HG03039 (cell line): ENCODE measurements at regions not wholly inside any gene's neighbourhood (a gene's known extent, or its start where the extent isn't known, plus 50 kb on each side); places are given as distances from the start of the nearest gene placed in this dataset.

Experiments used
- ATAC-seq: cut with Tn5 transposase; IDR thresholded peaks from one replicate; pipeline ENCODE4 v1.9.1; 2021; ENCODE audit warnings: mild to moderate bottlenecking, moderate library complexity; ENCODE audit not compliant: unreplicated experiment

DNA sequence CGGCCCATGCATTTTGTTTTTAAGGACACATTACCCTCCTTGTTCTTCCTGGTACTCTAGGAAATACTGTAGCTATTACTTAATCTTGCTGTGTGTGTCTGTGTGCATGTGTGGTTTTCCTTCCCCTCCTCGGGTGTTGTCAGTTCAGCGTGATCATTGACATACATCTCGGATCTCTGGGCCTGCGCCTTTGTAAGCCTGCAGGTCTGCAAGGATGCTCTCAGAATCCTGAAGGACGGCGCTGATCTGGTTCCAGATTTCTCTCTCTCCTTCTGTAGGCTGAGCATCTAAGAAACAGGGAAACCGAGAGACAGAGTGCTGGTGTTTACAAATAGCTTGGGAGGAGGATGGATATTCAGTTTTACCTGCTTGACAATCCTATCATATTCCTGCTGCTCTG is 100.2 kb downstream of the CYRIA start:
- no peak for ATAC-seq

DNA sequence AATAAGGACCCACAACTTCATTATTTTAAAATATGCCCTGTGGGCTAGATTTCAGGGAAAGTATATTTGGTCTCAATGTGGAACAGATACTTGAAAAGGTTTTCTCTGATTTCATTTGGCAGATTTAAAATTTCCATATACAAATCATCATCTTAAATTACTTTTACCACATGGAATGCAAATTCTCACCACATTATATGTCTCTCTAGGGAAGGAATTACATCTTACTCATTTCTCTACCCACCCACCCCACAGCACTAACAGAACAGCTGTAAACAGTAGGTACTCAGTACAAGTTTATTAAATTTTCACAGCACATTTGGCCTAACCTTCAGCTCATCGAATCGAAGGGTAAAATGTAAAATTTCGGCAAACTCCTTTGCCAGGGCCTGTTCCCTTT is 104.0 kb downstream of the CYRIA start:
- ATAC-seq: no peak

DNA sequence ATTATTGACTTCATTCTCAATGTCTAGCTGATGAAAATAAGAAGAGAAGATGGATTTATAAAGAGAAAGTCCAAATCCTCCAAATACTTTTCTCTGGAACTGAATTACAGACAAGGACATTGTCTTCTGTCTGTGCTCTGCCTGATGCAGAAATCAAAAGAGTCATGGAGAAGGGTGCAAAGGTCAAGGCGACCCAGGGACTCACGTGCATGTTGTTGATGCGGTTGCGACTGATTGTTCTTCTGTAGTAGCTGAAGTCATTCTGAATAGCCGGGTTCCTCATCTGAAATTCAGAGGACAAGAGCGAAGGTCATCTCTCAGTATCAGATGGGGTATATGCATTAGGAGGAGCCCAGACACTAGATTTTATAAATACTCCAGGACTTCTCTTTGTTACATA is 104.4 kb downstream of the CYRIA start:
- no peak for ATAC-seq

DNA sequence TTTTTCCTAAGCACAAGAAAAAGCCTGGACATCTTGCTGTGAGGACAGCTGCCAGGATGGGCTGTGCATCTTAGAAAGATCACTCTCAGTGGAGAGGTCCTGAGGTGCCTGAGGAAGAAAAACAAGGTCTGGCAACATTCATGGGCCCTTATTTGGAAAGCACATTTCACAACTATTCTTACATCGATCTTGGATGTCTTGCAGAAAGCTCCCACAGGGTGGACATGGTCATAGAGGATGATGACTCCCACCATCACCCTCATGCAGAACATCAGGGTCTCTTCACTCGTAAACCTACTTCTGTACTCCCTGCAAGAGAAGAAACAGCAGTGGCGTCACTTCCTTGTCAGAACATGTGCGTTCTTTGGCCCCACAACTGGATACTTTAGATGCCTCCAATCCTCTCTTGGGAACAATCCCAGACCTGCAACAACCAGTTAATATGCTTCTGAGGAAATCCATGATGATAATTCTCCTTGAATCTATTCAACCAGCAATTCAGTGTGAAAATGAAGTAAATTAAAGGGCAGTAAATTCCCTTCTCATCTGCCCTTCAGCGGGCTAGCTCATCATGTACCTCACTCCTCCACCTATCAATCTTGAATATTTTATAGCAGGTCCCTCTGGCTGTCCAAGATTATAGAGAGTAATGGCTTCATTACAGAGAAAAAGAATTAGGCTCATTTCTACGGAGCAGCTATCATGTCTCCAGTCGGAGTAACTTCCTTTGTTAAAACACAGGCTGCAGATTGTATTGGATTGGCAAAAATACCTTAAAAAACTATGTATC is 106.2 kb downstream of the CYRIA start:
- no peak for ATAC-seq

DNA sequence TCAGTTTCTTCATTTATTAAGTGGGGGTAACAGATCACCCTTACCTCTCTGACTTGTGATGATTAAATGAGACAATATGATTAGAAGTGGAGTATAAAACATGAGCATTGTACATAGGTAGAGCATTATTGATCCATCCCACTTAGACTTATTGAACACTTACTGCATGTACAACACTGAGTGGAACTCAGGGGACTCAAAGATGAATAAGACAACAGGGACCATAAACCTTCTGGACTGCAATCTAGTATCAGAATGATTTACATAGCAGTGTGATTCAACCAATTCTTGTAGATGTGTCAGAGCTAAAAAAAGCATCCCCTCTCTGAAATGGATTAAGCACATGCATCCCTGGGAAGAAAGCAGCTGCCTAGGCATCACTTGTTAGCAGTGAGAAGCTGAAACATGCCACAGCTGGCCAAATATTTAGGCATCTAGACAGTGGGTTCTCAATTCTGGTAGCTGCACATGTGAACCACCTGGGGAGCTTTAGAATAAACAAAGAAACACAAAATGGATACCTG is 111.5 kb downstream of the CYRIA start:
- ATAC-seq: no peak

DNA sequence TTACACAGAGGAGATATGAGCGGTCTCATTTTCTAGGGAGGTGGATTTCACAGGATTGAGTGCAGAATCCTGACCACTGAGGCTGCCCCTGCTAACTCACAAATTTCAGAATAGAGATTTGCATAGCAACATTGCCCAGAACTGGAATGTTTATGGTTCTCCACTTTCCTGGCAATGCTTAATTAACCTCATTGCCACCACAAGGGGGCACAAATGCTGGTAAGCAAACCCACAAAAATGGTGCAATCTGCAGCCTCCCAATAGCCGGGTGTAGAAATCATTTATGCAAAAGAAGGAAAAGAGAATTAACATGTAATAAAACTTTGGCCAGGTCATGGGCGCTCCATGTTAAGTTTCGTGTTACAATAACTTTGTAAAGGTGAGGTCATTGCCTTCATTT is 112.4 kb downstream of the CYRIA start:
- no peak for ATAC-seq

DNA sequence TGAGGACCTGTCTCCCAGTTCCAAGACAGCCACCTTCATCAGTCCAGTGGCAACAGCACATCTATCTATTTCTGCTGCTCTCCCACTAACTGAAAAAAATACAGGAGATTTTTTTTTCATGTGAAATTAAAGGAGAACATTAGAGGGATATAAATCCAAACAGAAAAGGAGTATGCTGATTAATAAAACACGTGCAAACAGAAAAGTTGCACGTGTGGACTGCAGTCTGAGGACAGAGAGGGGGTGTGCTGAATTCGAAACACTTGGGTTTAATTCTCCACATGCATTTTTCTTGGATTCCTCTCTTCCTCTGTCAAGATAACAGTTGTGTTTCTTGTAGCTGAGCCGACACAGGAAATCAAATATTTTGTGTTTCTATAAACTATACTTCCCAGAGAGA is 113.4 kb downstream of the CYRIA start:
- no peak for ATAC-seq

DNA sequence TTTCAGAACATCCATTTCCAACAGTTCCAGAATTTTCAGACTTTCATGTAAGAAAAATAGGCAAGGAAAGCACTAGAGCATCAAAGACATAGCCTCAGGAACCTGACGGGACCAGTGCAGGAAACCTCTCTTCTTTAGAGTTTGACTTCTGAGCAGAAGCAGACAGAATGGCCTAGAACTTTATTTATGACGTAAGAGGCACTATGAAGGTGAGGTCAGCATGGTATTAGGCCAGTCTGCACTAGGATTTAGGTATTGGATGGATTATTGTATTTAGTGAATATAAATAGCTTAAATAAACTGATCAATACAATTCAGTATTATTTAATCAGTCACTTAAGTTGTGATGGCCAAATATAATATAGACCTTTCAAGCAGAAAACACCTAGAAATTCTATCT is 117.6 kb downstream of the CYRIA start:
- no peak for ATAC-seq

DNA sequence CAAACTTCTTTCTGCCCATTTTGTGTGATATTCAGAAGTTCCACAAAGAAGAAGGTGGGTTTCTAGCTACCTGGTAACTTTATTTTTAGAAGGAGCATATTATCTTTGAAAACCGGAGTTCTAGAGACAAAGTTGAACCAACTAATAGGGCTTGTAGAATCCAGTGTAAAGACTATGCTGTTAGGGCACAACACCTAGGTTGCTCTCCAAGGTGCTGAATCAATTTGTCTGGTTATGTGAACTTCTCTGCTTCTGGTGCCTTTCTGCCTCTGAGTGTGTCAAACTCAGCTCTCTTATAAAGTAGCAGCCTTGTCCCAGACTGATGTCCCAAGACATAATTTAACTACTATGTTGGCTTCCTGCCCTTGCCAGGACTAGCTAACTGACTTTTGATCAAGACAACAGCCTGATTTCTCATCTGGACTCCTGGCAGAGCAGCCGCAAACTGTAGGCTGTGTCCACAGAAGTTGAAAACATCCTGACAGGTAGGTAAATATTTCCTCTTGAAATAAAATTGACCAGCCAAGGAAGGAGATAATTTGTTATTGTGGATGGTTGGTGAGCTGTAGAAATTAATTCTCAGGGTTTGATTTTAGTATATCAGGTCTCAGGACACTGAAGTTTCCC is 119.4 kb downstream of the CYRIA start:
- ATAC-seq: no peak

DNA sequence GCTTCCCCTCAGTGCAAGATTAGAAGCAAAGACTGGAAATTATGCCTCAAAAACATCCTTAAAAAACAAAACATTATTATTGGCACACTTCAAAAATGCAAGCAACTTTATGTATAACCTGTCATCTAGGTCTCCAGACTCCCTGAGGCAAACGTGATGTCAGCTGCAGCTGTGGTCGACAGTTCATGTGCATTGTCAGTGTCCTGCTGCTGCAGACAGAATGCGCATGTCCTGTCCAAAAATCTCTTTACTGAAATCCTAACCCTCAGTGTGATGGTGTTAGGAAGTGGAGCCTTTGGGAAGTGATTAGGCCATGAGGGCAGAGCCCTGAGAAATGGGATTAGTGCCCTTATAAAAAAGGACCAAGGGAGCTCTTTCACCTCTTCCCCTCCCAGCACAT is 126.9 kb downstream of the CYRIA start:
- no peak for ATAC-seq

DNA sequence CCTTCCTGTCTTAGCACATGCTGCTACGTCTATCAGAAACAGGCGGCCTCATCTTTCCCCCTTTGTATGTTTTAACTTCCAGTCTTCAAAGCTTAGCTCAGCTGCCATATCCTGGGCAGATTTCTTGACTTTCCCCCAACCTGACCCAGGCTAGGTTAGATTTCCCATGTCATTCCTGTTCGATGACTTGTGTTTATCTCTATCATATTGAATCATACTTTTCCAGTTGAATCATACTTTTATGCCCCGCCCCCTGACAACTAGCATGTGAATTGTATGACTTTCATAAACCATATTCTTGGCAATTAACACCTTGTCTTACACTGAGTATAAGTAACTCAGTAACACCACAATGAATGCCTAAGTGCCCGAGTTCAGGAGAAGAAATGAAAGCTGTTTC is 128.3 kb downstream of the CYRIA start:
- no peak for ATAC-seq

DNA sequence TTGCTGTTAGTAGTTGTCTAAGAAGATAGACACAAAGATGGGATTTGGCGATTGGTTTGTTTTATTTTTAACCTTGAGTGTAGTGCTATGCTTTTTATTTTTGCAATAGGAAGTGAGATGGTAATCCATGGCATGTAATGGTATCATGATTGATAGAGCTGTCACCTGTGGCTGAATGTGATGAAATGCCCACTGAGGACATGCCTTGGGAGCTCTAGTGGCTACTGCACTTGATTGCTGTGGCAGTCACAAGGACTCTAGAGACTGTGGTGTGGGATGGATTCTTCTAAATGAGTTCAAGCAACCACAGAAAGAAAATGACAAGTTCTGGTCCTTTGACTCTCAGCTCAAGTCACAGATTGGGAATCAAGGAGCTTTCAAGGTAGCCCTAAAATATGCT is 139.4 kb downstream of the CYRIA start:
- no peak for ATAC-seq

DNA sequence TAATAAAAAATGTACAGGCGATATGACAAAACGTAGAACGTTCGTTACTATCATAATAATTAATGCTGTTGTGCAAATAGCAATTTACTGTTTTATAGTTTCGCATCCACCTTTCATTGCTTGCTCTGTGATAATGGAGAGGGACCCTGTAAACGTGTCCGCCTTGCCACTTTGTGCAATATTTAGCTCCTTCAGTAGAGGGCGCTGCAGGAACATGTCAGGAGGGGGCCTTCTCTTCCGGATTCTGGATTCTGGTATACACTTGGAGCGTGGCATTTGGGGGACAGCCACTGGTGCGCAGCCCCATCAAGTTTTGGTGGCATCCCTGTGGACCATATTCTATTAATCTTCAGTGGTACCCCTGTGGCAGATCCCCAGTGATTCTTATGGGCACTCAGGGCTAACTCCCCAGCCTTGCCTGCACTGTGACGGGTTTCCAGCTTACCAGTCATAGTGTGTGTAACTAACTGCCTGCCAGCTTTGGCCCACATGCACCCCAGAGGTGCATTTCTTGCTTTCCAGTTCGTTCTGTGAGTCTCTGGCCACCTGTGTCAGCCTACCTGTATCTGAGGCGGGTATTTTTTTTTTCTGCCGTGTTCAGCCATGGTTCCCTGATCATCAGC is 140.3 kb downstream of the CYRIA start:
- ATAC-seq: no peak

DNA sequence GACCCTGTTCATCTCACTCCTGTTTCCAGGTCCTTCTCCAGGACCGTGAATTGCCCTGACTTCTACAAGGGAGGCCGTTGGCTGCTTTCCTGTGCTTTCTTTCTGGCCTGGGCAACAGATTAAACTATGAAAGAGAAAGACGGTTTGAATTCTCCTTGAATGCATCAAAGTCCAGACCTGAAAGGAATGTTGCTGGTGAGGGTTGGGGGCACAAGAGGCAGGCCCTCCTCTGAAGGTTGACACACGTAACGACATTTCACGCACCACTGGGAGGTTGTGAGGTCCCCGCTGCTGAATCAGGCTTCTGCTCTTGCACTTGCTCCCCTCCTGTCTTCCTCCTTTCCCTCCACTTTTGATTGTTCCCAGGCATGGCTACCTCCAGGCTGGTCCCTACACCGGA is 141.9 kb downstream of the CYRIA start:
- no peak for ATAC-seq

DNA sequence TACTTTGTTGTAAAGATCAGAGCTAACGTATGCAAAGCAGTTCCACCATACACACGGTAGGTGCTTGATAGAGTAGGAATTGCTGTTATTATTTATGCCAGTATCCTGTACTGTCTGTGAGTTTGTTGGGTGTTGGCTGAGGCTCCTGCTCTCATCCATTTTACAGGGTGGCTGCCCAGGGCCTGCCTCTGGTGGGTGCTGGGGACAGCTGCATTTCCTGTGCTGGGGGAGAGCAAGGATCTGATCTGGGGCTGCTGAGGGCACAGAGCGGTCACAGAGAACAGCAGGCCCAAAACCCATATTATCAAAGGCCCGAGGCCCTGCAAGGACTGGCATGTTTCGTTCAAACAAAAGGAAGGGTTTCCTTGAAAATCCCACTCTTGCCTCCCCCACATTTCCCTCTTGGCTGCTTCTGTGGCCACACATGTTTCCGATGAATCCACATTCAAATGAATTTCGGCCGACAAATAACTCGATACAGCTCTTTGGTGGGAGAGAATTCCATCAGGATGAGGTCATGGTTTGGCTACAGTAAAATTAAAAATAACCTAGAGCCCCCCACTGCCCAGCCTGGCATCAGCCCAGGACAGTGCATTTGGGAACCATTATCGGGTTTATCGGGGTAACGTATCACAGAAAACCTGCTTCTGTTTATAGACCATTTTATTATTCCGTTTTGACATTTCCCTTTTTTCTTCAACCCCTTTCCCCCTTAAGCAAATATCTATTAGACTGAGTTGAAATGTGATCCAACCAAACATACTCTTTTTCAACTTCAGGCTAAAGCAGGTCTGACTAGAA is 143.4 kb downstream of the CYRIA start:
- no peak for ATAC-seq

DNA sequence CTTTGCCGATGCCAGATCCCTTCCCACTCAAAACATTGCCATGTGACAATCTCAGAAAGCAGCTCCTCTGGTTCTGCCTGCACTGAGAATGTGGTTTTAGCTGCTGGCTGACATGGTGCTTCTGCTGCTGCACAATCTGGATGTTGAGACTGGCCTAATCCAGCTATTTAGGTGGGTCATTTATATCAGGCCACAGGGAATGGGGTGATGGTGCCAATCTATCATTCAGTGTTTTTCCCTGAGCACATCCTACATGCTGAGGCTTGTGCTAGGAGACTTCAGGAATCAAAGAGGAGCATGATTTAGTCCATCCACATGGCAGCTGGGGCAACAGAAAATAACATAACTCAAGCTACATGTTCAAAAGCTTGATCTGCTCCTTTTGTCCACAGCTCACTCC is 144.7 kb downstream of the CYRIA start:
- ATAC-seq: no peak

DNA sequence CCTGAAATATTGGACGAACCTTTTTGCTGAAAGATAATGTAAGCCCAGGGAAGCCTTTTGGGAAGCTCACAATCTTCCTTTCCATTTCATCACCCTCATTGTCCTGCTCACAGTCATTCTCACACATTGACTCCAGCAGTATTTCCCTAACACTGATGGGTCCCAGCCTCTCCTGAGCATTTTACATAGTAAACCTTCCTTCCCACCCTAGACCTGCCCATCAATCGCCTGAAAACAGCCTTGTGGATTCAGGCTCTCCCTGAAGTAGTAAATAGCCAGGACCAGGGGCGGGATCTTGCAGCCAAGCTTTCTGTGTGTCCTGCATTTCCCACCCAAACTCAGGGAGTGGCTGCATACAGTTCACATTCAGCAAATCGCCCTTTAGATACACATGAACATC is 149.9 kb downstream of the CYRIA start:
- ATAC-seq: no peak

DNA sequence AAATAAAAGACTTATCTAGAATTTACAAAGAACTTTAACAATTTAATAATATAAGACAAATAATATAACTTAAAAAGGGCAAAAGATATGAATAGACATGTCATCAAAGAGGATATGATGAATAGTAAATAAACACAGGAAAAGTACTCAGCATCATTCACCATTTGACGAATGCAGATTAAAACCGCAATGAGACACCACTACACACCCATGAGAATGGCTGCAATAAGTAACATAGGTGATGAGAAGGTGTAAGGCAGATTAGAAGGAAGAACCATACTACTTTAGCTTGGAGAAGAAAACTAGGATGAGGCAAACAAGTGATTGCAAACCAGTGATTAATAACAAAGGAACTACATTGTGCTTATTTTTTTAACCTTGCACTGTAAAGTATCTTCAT is 152.0 kb downstream of the CYRIA start:
- no peak for ATAC-seq

DNA sequence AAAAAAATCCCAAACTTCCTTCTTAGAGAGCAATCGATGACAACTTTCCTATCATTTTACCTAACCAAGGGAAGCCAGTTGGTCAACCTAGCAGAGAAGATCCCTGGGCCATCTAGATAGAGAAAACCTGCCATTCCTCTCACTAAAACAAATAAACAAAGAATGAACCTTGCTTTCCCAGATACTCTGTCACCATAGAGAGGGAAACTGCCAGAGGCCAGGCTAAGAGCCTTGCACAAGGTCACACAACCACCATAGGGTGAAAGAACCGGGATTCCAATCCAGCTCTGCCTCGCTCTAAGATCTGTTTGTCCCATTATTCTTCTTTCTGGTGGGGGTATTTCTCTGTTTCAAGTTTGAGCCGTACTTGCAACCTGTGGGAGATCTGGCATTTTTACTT is 154.6 kb downstream of the CYRIA start:
- ATAC-seq: no peak

DNA sequence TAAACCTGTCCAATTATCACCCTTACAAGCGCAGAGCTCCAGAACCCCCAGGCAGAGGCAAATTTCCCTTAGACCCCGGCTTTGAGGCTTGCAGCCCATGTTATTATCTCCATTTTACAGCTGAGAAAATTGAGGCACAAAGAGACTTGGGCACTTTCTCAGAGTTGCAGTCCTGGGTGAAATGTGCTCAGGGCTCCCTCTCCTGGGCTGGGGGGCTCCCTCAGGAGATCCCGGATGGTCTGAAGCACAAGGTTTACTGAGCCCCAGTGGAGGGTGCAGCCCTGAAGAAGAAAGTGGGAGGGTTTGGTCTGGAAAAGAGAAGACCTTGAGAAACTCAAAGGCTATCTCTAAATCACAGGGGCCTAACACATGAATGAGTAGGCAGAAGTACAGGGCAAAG is 156.6 kb downstream of the CYRIA start:
- ATAC-seq: no peak

DNA sequence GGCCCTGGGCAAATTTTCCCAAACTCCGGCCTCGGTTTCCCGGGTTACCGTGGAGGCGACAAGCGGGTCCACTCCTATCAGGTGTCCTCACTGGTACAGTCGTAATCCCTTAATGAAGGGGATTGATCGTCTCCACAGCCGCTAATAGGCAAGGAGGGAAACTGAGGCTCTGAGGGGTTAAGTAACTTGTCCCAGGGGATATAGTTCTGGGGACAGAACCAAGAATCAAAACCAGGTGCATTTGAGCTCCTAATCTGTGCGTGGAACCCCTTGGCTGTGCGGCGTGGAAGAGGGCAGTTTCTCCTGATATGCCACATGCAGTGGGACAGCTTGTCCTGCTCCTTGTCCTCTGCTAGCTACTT is 157.2 kb downstream of the CYRIA start:
- no peak for ATAC-seq
